Large intestine (tissue), 3 donors: ENCODE measurements at regions not wholly inside any gene's neighbourhood (a gene's known extent, or its start where the extent isn't known, plus 50 kb on each side); places are given as distances from the start of the nearest gene placed in this dataset.

Experiments used
- DNase-seq, 2 donors: peaks; one replicate each; pipeline versions ENCODE4 v3.0.0 to v3.0.0-alpha.2; 2013
- H3K27ac ChIP-seq: one replicate; pipeline ENCODE4 v1.5.1; 2013; ENCODE audit warnings: low read length
- H3K27me3 ChIP-seq: 2 replicates; pipeline ENCODE4 v1.6.1; 2013; ENCODE audit warnings: low read length; ENCODE audit not compliant: control insufficient read depth, insufficient read depth
- H3K36me3 ChIP-seq: 2 replicates; pipeline ENCODE4 v1.6.1; 2013; ENCODE audit warnings: low read length; ENCODE audit not compliant: control insufficient read depth, insufficient read depth
- H3K4me1 ChIP-seq: one replicate; pipeline ENCODE4 v1.6.1; 2013; ENCODE audit warnings: low read length; ENCODE audit not compliant: control insufficient read depth, insufficient read depth
- H3K4me3 ChIP-seq: one replicate; pipeline ENCODE4 v1.5.1; 2013; ENCODE audit warnings: low read length
- H3K9me3 ChIP-seq: one replicate; pipeline ENCODE4 v1.6.1; 2013; ENCODE audit warnings: mild to moderate bottlenecking, low read depth, low read length, moderate library complexity; ENCODE audit not compliant: control insufficient read depth
- WGBS: methylation state at CpG from one replicate; pipeline ENCODE4 v1.1.5; 2013; ENCODE audit warnings: low lambda C conversion rate; ENCODE audit not compliant: insufficient coverage; 5-methylcytosine and 5-hydroxymethylcytosine counted together

DNA sequence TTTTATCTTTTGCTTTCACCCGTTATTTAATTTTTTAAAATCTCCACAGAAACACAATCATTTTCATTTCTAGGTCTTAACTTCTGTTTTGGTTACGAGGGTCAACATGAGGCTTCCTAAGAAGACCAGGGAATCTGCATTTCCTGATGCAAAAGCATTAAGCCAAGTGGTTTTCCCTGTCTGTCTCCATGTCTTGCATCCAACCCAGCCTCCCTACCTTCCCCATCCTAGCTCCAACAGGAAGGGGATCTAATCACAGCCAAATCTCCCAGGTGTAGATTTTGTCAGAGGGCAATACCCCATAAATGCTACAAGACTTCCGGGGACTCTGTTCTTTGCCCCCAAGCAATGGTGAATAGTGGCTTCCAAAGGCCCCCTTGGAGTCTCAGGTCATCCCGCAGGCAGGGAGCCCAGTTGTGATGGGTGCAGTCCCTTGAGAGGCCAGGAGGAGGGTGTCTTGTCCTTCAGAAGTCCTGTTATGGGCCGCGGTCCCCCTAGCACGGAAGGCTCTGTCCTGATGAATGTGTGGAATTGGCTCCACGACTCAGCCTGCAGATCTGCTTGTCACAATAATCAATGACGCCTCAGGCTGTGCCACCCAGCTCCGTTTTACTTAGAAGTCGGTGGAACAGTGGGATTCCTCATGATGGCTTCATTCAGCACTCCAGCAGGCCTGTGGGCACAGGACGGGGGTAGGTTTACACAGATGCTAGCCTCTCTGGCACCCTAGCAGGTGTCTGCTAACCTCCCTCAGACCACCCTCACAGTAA, 141.1 kb downstream of the RGS9 start:
- peak; percentile 19 to 36 for DNase-seq
- Histone ChIP-seq H3K36me3 (no peaks in the 10 kb centered on the region), H3K27me3 (peaks cover 5% of the 10 kb centered on the region), H3K4me3 (no peak overlapping the region), H3K4me1 (no peaks in the 10 kb centered on the region), H3K27ac (no peak overlapping the region), H3K9me3 (no peaks in the 10 kb centered on the region)
- 80% methylated on average over 1 of the region's 12 CpGs for WGBS

DNA sequence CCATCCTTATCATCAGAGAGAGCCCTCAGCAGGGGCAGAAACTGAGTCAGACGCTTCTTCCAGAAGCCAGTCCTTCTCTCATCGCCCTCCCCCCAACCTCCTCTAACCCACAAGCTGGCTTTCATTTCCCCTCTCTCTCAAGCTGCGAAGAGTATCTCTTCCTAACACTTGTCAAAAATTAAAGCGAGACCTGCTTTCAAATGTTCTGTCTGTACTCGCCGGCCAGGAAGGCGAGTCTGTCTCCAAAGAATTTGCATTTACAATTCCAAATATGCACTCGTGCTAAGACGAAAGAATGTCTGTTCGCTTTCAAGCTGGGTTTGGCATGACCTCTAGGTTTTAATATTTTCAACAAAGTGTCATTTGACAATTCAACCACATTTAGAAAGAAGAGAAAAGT, 140.4 kb downstream of the RGS9 start:
- Histone ChIP-seq H3K27ac (no peak overlapping the region), H3K4me3 (no peak overlapping the region), H3K9me3 (no peaks in the 10 kb centered on the region), H3K4me1 (no peaks in the 10 kb centered on the region), H3K36me3 (no peaks in the 10 kb centered on the region), H3K27me3 (peaks cover 5% of the 10 kb centered on the region)
- WGBS, result 85% methylated on average over 7 of the region's 10 CpGs
- DNase-seq, result no peak
